HG02571 (cell line): ENCODE measurements at regions not wholly inside any gene's neighbourhood (a gene's known extent, or its start where the extent isn't known, plus 50 kb on each side); places are given as distances from the start of the nearest gene placed in this dataset.

ENCODE experiments used
- ATAC-seq: cut with Tn5 transposase; IDR thresholded peaks from one replicate; pipeline ENCODE4 v1.9.1; 2021; ENCODE audit warnings: mild to moderate bottlenecking, moderate library complexity; ENCODE audit not compliant: unreplicated experiment

- no peak for ATAC-seq
Measured at GRCh38 chr1:73953586-73953985, 244.4 kb downstream of the LRRIQ3 start.

DNA sequence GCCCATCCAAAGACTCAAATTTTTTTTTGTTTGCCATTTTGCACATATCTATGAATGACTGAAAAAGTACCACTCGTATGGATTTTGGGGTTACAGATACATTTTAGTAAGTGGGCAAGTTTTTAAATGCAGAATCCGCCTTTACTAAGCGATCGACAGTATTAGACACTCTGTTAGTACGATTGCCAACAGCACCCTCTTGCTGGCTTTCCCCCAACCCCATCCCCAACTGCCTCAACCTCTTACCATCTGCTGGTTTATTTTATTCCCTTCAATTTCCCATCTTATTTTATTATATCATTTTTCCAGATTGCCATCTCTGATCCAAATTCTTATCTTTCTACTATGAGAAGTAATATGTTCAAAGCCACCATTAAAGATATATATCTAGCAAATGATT, 244.8 kb downstream of the LRRIQ3 start:
- no peak for ATAC-seq

DNA sequence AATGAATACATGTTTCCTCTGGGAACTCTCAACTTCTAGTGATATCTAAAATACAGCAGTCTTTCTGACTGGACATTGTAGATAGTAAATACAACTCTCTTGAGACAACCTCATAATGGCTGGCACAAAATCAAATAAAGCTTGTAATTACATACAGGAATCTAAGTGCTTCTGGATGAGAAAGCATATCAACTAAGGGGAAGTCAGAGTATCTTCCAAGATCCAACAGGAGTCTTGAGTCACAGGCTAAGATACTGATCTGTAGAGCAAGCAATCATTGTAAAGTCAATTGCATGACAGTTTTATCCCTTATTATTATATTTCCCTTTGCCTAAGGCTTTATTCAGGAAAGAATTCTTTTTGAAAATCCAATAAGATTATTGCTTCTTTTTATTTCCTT, 249.9 kb downstream of the LRRIQ3 start:
- ATAC-seq = no peak

- no peak for ATAC-seq
Measured at GRCh38 chr1:73947009-73947408, 251.0 kb downstream of the LRRIQ3 start.

DNA sequence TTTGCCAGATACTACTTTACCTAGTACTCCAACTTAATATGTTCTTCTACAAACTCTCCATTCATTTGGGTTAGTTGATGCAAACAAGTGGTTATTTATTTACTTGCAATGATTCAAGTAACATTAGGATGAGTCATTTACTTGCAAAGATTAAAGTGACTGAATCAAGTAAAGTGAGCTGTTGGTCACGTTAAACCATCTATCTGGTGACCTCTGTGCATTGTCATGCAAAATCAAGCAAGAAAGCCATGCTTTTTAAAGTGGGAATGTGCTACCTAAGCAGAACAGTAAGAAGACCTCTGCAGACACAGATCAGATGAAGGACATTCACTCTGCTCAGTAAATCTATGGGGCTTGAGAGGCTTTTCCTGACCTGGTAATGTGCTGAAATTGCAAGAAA, 254.7 kb downstream of the LRRIQ3 start:
- no peak for ATAC-seq

DNA sequence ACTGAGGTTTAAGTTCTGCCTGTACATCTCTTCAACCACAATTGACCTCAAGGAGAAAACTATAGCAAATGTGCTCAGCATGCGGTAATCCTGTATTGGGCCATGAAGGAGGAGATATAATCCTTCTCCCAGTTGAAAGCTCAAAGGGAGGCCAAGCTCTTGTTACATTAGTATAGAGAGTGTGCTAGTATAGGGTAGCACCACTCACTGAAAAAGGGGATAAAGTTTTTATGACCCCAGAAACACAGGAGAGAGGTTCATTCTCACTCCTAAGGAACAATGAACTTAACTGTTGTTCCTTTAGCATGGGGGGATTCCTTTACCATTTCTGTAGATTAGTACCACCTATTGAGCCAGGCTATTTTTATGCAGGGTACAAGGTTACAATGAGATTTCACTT, 267.7 kb downstream of the LRRIQ3 start:
- ATAC-seq = no peak

DNA sequence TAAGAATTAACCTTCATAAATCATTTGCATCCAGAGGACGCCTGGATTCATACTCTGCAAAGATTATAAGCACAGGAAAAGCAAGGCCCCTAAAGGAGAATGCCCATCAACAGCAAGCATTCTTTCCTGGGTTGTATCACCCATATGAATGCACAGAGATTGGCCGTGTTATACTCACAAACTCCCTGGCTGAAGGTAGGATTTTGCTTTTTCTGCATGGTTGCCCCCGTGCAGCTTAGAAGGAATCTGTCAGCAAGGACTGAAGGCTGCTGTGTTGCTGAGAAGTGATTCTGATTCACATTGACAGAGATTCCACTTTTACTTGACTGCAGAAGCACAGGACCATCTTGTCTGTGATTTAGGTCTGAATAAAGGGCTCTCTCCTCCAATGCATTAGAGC, 283.0 kb downstream of the LRRIQ3 start:
- ATAC-seq = no peak

GRCh38 chr1:73913025-73913424, 285.0 kb downstream of the LRRIQ3 start:
- ATAC-seq = no peak

- no peak for ATAC-seq
Measured at GRCh38 chr1:73911849-73912248, 286.1 kb downstream of the LRRIQ3 start.

DNA sequence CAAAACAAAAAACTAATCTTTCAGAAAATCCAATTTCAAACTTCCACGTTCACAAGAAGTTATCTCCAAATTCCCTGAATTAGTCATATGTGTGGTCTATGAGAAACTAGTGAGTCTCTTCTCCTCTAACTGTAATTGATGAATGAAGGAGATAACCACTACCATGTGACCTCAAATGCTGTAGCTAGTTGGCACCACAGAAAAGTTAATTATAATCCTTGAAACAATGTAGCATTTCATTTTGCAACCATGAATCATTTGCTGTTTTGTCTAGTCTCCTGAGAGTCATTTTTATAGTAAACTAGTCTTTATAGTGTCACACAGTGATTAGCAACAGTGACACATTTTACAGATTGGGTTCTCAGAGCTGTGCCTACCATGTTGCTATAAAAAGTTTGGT, 287.5 kb downstream of the LRRIQ3 start:
- no peak for ATAC-seq

DNA sequence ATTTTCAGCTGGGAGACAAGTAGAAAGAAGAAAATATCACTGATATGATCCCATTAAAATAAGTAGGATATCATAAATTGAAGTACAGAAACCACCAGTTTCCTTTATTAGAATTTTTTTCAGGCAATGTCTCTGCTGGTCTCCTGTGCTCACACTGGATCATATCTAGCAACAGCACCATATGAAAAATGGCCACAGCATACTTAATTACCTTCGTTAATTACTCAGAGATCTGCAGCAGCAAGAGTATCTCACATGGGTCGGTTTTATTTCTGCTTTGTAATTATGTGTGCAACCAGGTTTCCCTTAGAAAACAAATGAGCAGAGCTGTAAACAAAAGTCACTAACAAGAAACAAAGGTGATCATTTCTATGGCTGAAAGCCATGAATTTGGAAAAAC, 287.9 kb downstream of the LRRIQ3 start:
- no peak for ATAC-seq

GRCh38 chr1:73909043-73909562, 288.9 kb downstream of the LRRIQ3 start:
- ATAC-seq = no peak

- no peak for ATAC-seq
Measured at GRCh38 chr1:73907051-73907450, 290.9 kb downstream of the LRRIQ3 start.

- ATAC-seq = no peak
Measured at GRCh38 chr1:73903092-73903491, 294.9 kb downstream of the LRRIQ3 start.

DNA sequence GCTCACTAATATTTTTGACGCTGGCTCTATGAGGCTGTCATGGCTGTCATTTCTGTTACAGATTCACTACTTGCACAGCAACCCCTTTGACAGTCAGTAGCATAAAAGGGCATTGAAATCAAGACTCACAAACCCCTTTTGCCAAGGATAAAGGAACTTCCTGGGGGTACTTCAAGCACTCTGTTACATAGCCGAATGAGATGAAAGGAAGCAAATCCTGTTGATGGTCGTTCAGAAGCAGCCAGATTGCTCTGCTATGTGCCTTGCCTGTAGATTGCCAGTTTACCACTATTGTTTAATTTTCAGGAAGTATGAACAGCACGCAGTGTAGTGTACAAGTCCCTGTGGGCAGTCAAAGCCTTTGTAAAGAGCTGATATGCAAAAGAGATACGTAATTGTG, 296.2 kb downstream of the LRRIQ3 start:
- no peak for ATAC-seq

DNA sequence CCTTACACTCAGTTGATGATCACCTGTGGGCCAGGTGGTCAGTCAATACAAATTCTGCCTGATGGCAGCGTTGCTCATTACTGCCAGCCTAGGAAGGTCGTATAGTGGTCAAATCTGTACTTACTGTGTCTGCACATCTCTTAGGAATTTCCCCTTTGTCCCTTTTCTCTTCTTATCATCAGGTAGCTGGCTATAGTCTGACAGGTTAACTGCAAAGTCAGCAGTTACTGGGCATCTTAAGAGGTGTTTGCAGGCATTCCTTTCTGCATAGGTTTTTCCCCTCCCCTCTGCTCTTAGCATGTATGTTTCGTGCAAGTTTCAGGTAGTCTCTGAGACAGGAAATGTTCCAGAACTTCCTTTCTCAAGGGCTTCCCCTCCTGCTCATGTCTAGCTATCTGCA, 298.7 kb downstream of the LRRIQ3 start:
- no peak for ATAC-seq

DNA sequence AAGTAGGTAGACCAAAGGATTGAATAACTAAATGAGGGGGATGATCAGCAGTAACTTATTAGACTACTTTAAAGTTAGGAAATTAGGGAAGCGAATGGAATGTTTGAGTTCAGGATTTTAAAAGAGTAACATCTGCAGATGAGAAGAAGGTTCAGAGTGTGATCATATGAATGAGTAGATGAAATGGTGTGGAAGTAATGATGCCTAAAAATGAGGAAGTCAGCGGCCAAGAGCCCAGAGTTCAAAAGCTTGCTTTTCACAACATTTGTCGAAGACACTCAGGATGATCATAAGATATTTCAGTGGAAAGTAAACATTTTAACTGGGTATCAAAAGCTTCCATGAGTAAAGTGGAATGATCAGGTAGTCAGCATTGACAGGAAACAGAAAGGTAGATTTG, 299.4 kb downstream of the LRRIQ3 start:
- ATAC-seq = no peak

DNA sequence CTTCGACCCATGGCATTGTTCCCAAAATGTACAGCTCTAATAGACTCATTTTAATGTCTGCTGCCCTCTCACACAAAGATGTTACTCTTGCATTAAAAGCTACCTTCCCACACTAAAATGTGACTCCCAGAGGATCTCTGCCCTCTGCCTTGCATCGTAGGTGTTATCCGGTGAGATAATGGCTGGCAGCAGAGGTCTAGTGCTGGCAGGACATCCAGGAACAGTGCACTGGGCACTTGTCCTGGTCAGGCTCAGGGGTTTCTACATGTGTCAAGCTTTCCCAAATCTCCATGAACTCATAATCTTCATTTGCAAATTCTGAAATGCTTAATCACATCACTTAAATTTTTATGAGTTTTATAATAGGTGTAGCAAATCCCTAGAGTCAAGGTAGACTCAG, 310.6 kb downstream of the LRRIQ3 start:
- no peak for ATAC-seq

- no peak for ATAC-seq
Measured at GRCh38 chr1:73886716-73887115, 311.3 kb downstream of the LRRIQ3 start.

GRCh38 chr1:73874806-73875205, 323.2 kb downstream of the LRRIQ3 start:
- no peak for ATAC-seq

DNA sequence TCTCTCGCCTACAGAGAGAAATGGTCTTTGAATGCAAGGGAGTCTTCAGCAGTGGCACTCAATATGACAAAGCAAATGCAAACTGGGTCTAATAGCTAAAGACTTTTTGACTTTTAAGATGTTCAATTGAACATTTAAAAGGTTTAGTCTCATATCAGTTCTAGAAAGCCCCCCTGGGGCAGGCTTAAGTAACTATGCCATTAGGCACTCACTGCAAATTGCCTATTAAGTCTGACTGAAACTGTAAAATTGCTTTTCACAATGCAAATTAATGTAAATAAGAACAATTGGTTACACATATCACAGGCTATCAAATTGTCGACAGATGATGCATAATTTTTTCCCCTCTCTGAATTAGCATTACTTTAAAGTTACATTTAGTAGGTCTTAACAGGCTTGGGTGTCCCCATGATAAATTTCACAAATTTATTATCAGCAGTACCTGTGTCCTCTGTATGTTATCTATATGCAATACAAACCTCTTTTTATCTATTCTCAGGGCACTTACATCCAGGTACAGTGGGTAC, 329.1 kb downstream of the LRRIQ3 start:
- ATAC-seq = no peak

DNA sequence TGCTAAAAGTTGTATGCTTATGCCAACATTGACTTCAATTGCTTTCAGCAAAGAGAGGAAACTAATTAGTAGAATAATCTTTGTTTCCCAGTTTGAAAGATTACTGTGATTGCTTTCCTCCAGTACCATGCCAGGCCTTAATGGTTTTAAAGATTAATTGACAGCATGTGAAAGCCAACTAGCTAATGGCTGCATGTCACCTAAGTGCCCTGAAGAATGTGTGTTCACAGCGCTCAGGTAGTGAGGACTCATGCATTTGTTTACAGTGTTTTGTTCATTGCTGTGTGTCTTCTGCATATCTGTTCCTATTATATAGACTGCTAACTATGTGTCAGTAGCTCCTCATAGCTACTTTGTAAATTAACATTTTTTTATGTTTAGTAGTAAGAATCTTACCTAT, 335.6 kb downstream of the LRRIQ3 start:
- ATAC-seq = no peak

DNA sequence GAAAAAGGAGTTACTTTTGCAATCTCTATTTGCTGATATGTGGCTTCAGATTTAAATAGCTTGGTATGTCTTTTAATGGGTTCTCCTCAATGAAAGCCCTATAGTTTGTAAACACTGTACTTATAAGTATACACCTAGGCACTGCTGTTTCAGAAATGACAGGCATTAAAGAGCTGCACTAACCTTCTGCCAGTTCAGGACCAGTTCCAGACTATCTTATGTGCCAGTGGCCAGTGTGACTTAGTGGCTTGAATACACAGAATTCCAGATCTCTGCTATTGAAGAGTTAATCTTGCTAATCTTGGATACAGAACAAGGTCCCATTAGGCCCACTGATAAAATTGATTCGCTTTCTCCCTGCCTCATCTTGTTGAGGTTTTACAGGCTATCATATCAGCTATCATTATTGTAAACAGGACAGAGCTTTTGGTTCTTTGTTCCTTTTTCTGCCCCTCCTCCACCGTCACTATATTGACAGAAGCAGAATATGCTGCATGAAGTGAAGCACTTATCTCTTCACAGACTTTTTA, 337.5 kb downstream of the LRRIQ3 start:
- ATAC-seq = no peak
